Breast epithelium (tissue), 3 donors: ENCODE measurements at regions not wholly inside any gene's neighbourhood (a gene's known extent, or its start where the extent isn't known, plus 50 kb on each side); places are given as distances from the start of the nearest gene placed in this dataset.

Experiments used
- CTCF ChIP-seq, 3 donors: fragments of 450-650 bp; IDR thresholded peaks; one replicate each; pipeline ENCODE4 v1.5.1; 2016 to 2017; ENCODE audit warnings: antibody characterized with exemption in 3 of 3, mild to moderate bottlenecking in 3 of 3, moderate library complexity in 3 of 3
- POLR2A ChIP-seq: fragments of 450-650 bp; IDR thresholded peaks from one replicate; pipeline ENCODE4 v1.6.1; 2016; ENCODE audit warnings: antibody characterized with exemption, mild to moderate bottlenecking, moderate library complexity

- TF ChIP-seq CTCF (IDR thresholded peaks at IDR 0.05) (no peak), POLR2A (no peak)
These were observed 55.5 kb upstream of the DYRK2 start for GRCh38 chr12:67593041-67593440.
